ENCODE measurements at regions not wholly inside any gene's neighbourhood (a gene's known extent, or its start where the extent isn't known, plus 50 kb on each side); places are given as distances from the start of the nearest gene placed in this dataset.

DNA sequence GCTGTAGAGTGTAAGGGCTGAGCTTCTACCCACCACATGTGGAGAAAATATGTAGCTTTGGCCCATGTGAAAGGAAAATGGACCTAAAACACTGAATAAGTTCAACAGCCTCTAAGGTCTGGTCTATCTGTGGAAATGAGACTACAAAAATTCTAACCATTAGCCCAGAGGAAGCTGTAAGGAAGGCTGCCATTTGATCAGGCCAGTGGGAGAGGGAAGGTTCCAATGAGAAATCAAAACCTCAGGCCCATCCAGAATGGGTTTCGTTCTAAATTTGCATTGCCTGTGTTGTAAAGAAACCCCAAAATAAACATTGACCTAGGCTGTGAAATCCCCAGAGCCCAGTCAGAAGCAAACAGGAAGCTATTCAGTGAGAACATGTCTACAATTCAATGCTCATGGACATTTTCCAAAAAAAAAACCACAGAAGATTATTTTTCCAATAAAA, 320.4 kb upstream of the SLC7A11 start:
- no peak for TF ChIP-seq CTCF (conservative IDR thresholded peaks at IDR 0.05; ENCODE audit: low read depth, low read length)
- no peak for TF ChIP-seq POLR2A (IDR thresholded peaks at IDR 0.05; ENCODE audit: low read depth, low read length)
- no peak for TF ChIP-seq MAZ (IDR thresholded peaks at IDR 0.05; ENCODE audit: borderline replicate concordance, low read depth, low read length)
